GM12878 (cell line): ENCODE measurements at regions not wholly inside any gene's neighbourhood (a gene's known extent, or its start where the extent isn't known, plus 50 kb on each side); places are given as distances from the start of the nearest gene placed in this dataset.
"Not testable (repeated sequence)": the region's sequence is repeated elsewhere in the genome, so short reads cannot be mapped to it uniquely, and the experiment has no call there.

Source experiments
- ATAC-seq: fragments of 200-7000 bp; cut with Tn5 transposase; 3 replicates; pipeline ENCODE4 v1.9.1; 2020; ENCODE audit warnings: mild to moderate bottlenecking, moderate library complexity
- BruUV-seq: library from RNA; stranded (reverse); fragments of 400-500 nt; replicated peaks from 2 replicates; lab custom pipeline; 2021; lab: Mats Ljungman, UMichigan
- CTCF ChIA-PET: fragments of 300-600 bp; sonication (Branson Sonifier 250); formaldehyde crosslinking; extraction: SDS; loops from one replicate; lab custom pipeline; 2021; ENCODE audit warnings: inconsistent platforms; lab: Yijun Ruan, JAX
- POLR2A ChIA-PET: fragments of 350-600 bp; formaldehyde crosslinking; extraction: SDS; loops from one replicate; lab custom pipeline; 2021; ENCODE audit warnings: inconsistent platforms; lab: Charles Lee
- RAD21 ChIA-PET: fragments of 300-600 bp; sonication (Branson Sonifier 250); formaldehyde crosslinking; loops from one replicate; lab custom pipeline; 2023; ENCODE audit warnings: antibody characterized with exemption; ENCODE audit not compliant: unreplicated experiment; lab: Charles Lee
- SMC1A ChIA-PET: fragments of 300-600 bp; sonication (Branson Sonifier 250); formaldehyde crosslinking; loops from one replicate; lab custom pipeline; 2023; ENCODE audit not compliant: unreplicated experiment, uncharacterized antibody; lab: Charles Lee
- DNase-seq: peaks from one replicate; pipeline ENCODE4 v3.0.0-alpha.2; 2011; ENCODE audit warnings: low read depth, low spot score
- FAIRE-seq: peaks from 3 replicates; lab custom pipeline; 2011; peaks lifted over from hg19 to GRCh38; lab: Jason Lieb, UNC
- H2AFZ ChIP-seq: 2 replicates; pipeline ENCODE4 v1.6.0; 2011; ENCODE audit warnings: low read depth, low read length, control low read depth; ENCODE audit not compliant: control insufficient read depth
- H3K27ac ChIP-seq: 2 replicates; pipeline ENCODE4 v1.5.1; 2011; ENCODE audit warnings: control low read depth; ENCODE audit not compliant: control insufficient read depth, insufficient read depth
- H3K27me3 ChIP-seq, 2 experiments: replicated peaks in 1 of 2; 2 replicates each; pipeline versions ENCODE4 v1.6.0 to v1.6.1; 2011; ENCODE audit warnings: low read length in 1 of 2; ENCODE audit not compliant: control insufficient read depth in 2 of 2, insufficient read depth in 2 of 2
- H3K36me3 ChIP-seq, 2 experiments: 2 replicates each; pipeline ENCODE4 v1.5.1; 2011; ENCODE audit warnings: low read length in 1 of 2; ENCODE audit not compliant: control insufficient read depth in 2 of 2, insufficient read depth in 2 of 2
- H3K4me1 ChIP-seq: 2 replicates; pipeline ENCODE4 v1.6.1; 2011; ENCODE audit warnings: mild to moderate bottlenecking, low read length, moderate library complexity, mixed read lengths; ENCODE audit not compliant: control insufficient read depth, insufficient read depth
- H3K4me2 ChIP-seq: 2 replicates; pipeline ENCODE4 v1.6.0; 2011; ENCODE audit warnings: control low read depth; ENCODE audit not compliant: control insufficient read depth, insufficient read depth
- H3K4me3 ChIP-seq: fragments of 200-600 bp; sonication (generic); 2 replicates; pipeline ENCODE4 v1.5.1; 2016
- H3K79me2 ChIP-seq: 2 replicates; pipeline ENCODE4 v1.6.0; 2011; ENCODE audit warnings: low read length; ENCODE audit not compliant: control insufficient read depth, insufficient read depth
- H3K9ac ChIP-seq: 2 replicates; pipeline ENCODE4 v1.8.0; 2011; ENCODE audit warnings: low read length, control low read depth, mixed read lengths; ENCODE audit not compliant: control insufficient read depth, insufficient read depth
- H3K9me3 ChIP-seq: replicated peaks from 3 replicates; pipeline ENCODE4 v1.5.1; 2011; ENCODE audit warnings: mild to moderate bottlenecking, low read length; ENCODE audit not compliant: control insufficient read depth, insufficient read depth
- H4K20me1 ChIP-seq: 2 replicates; pipeline ENCODE4 v1.6.0; 2011; ENCODE audit not compliant: control insufficient read depth, insufficient read depth
- BACH1 ChIP-seq: fragments of 450-650 bp; IDR thresholded peaks from 2 replicates; pipeline ENCODE4 v1.6.1; 2017; ENCODE audit warnings: mild to moderate bottlenecking, borderline replicate concordance
- GATAD2B ChIP-seq: fragments of 450-650 bp; conservative IDR thresholded peaks from 2 replicates; pipeline ENCODE4 v1.6.1; 2017; ENCODE audit warnings: low read depth, mild to moderate bottlenecking, moderate library complexity
- KAT2A ChIP-seq: conservative IDR thresholded peaks from 2 replicates; pipeline ENCODE4 v1.6.1; 2011; ENCODE audit warnings: low read depth, low read length; ENCODE audit not compliant: control insufficient read depth
- MTA2 ChIP-seq: fragments of 450-650 bp; IDR thresholded peaks from 2 replicates; pipeline ENCODE4 v1.6.1; 2016; ENCODE audit warnings: low read depth, mild to moderate bottlenecking, moderate library complexity
- NRF1 ChIP-seq: conservative IDR thresholded peaks from 2 replicates; pipeline ENCODE4 v1.6.1; 2011; ENCODE audit warnings: mild to moderate bottlenecking, low read depth, low read length, improper control_type of control experiment
- POLR2AphosphoS5 ChIP-seq: IDR thresholded peaks from 2 replicates; pipeline ENCODE4 v1.6.1; 2011; ENCODE audit warnings: mild to moderate bottlenecking, low read length, inconsistent platforms
- RAD21 ChIP-seq: IDR thresholded peaks from 2 replicates; pipeline ENCODE4 v1.6.1; 2011; ENCODE audit warnings: mild to moderate bottlenecking, low read depth, low read length, moderate library complexity; ENCODE audit not compliant: insufficient read depth
- WGBS: methylation state at CpG from one replicate; pipeline ENCODE4 v1.1.6; 2016; ENCODE audit warnings: low lambda C conversion rate; ENCODE audit not compliant: insufficient replicate concordance, insufficient coverage; ENCODE audit errors: missing lambda C conversion rate; 5-methylcytosine and 5-hydroxymethylcytosine counted together
- in situ Hi-C: fragments of 300-500 bp; cut with MboI; formaldehyde crosslinking; loops from 9 replicates; pipeline ENCODE4 v1.14.3; 2018; ENCODE audit warnings: mixed read lengths
- intact Hi-C: fragments of 100-400 bp; cut with micrococcal nuclease; formaldehyde crosslinking; loops from one replicate; pipeline ENCODE4 v1.14.2; 2022; ENCODE audit not compliant: unreplicated experiment
- TF ChIP-seq, protein P1 (sequence below): fragments of 450-650 bp; IDR thresholded peaks from 2 replicates; pipeline ENCODE4 v1.6.1; 2017; ENCODE audit warnings: borderline replicate concordance
- TF ChIP-seq, protein P2 (sequence below): fragments of 450-650 bp; formaldehyde crosslinking; IDR thresholded peaks from 2 replicates; pipeline ENCODE4 v1.5.0; 2022; ENCODE audit warnings: mild to moderate bottlenecking, missing genetic modification characterization

DNA sequence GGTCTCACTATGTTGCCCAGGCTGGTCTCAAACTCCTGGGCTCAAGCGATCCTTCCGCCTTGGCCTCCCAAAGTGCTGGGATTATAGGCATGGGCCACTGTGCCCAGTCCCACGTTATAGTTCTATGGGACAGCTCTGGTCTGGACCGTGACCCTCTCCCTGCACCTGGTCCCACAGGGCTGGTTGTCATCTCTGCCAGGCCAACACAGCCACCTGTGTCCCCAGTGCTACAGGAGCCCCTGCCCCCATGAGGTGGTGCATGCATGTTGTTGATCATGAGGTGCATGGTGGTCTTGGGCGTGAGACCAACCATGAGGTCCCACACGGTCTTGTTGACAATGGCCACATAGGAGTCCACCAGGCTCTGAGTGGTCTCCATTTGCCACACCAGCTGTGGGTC is 51.0 kb upstream of the UBE2Q2 start:
- in situ Hi-C loops, H3K4me2 ChIP-seq, H3K9me3 ChIP-seq, ATAC-seq, H3K4me3 ChIP-seq, POLR2A ChIA-PET, H3K79me2 ChIP-seq, SMC1A ChIA-PET, H3K9ac ChIP-seq, CTCF ChIA-PET, DNase-seq, H3K27ac ChIP-seq, H3K36me3 ChIP-seq, H4K20me1 ChIP-seq, H3K4me1 ChIP-seq, intact Hi-C loops, RAD21 ChIA-PET, H2AFZ ChIP-seq, BruUV-seq, H3K27me3 ChIP-seq, FAIRE-seq: not testable (repeated sequence)
- 33% methylated on average over 6 of the region's 6 CpGs for WGBS

DNA sequence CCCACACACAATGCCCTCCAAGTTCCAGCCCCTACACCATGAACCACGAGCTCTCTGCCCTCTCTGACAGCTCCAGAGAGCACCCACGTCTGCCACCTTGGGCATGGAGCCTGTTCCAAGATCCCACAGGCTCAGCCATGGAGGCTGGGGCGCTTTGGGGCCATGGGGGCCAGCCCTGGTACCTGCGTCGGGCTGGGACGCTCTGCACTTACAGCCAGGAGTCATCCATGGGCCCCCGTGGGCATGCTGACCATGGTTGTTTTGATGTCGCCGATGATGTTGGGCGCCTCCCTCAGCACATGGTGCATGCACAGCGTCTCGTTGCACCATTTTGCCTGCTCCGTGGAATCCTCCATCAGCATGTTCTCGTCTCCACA is 51.9 kb upstream of the UBE2Q2 start:
- Histone ChIP-seq H3K27me3 (no peaks in the 10 kb centered on the region; a peak in 2 of 4 replicates), H3K4me3 (no peak overlapping the region), H3K4me2 (no peak overlapping the region), H4K20me1 (no peaks in the 10 kb centered on the region), H3K4me1 (no peaks in the 10 kb centered on the region), H2AFZ (no peak overlapping the region)
- ChIA-PET POLR2A (no interaction called here), SMC1A (no interaction called here)
- ATAC-seq (no peak), FAIRE-seq (no peak)
- BruUV-seq = no TSS peak
- intact Hi-C loops (no loop called here), in situ Hi-C loops (no loop called here)
- TF ChIP-seq GATAD2B (no peak), POLR2AphosphoS5 (no peak), NRF1 (no peak), MTA2 (no peak), RAD21 (no peak), KAT2A (no peak), BACH1 (no peak)
- TF ChIP-seq, protein P1, sequence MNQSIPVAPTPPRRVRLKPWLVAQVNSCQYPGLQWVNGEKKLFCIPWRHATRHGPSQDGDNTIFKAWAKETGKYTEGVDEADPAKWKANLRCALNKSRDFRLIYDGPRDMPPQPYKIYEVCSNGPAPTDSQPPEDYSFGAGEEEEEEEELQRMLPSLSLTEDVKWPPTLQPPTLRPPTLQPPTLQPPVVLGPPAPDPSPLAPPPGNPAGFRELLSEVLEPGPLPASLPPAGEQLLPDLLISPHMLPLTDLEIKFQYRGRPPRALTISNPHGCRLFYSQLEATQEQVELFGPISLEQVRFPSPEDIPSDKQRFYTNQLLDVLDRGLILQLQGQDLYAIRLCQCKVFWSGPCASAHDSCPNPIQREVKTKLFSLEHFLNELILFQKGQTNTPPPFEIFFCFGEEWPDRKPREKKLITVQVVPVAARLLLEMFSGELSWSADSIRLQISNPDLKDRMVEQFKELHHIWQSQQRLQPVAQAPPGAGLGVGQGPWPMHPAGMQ = no peak
- TF ChIP-seq, protein P2, sequence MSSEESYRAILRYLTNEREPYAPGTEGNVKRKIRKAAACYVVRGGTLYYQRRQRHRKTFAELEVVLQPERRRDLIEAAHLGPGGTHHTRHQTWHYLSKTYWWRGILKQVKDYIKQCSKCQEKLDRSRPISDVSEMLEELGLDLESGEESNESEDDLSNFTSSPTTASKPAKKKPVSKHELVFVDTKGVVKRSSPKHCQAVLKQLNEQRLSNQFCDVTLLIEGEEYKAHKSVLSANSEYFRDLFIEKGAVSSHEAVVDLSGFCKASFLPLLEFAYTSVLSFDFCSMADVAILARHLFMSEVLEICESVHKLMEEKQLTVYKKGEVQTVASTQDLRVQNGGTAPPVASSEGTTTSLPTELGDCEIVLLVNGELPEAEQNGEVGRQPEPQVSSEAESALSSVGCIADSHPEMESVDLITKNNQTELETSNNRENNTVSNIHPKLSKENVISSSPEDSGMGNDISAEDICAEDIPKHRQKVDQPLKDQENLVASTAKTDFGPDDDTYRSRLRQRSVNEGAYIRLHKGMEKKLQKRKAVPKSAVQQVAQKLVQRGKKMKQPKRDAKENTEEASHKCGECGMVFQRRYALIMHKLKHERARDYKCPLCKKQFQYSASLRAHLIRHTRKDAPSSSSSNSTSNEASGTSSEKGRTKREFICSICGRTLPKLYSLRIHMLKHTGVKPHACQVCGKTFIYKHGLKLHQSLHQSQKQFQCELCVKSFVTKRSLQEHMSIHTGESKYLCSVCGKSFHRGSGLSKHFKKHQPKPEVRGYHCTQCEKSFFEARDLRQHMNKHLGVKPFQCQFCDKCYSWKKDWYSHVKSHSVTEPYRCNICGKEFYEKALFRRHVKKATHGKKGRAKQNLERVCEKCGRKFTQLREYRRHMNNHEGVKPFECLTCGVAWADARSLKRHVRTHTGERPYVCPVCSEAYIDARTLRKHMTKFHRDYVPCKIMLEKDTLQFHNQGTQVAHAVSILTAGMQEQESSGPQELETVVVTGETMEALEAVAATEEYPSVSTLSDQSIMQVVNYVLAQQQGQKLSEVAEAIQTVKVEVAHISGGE (CRISPR knock-in tag) = no peak
- TF ChIP-seq, all 136 proteins: peak for 0
- Histone ChIP-seq H3K9me3 (no peaks in the 10 kb centered on the region), H3K27ac (no peak overlapping the region), H3K36me3 (no peaks in the 10 kb centered on the region), H3K79me2 (no peaks in the 10 kb centered on the region), H3K9ac (no peak overlapping the region)
- no peak for DNase-seq
- CTCF ChIA-PET = interaction anchor here (1.3 kb wide), 1 partner anchor 62 kb away, joined by 5 read pairs; no protein-coding TSS in a partner anchor
- WGBS = 34% methylated on average over 14 of the region's 14 CpGs
- RAD21 ChIA-PET = interaction anchor here (0.6 kb wide), 1 partner anchor 53 kb away, joined by 3 read pairs; no protein-coding TSS in a partner anchor
